CD4-positive, alpha-beta T cell (primary cell): ENCODE measurements at regions not wholly inside any gene's neighbourhood (a gene's known extent, or its start where the extent isn't known, plus 50 kb on each side); places are given as distances from the start of the nearest gene placed in this dataset.

ENCODE experiments used
- ATAC-seq: fragments of 200-7000 bp; cut with Tn5 transposase; one replicate; pipeline ENCODE4 v1.10.0; 2022; ENCODE audit warnings: mild to moderate bottlenecking; ENCODE audit not compliant: poor library complexity
- CTCF ChIA-PET: fragments of 350-600 bp; sonication (Branson Sonifier 250); formaldehyde crosslinking; loops from one replicate; lab custom pipeline; 2021; ENCODE audit warnings: antibody characterized with exemption, inconsistent platforms; lab: Charles Lee
- POLR2A ChIA-PET: fragments of 350-600 bp; sonication (Branson Sonifier 250); formaldehyde crosslinking; loops from one replicate; lab custom pipeline; 2021; ENCODE audit warnings: antibody characterized with exemption, inconsistent platforms; lab: Charles Lee
- DNase-seq, 14 experiments: peaks; one replicate each; pipeline ENCODE4 v3.0.0-alpha.2; 2013 to 2020; ENCODE audit warnings: mixed read lengths in 2 of 14
- H3K27ac ChIP-seq, 2 donors: one replicate each; pipeline versions ENCODE4 v1.5.1 to v1.7.0; 2013; ENCODE audit warnings: low read length in 2 of 2, low read depth in 1 of 2, mild to moderate bottlenecking in 1 of 2
- H3K27me3 ChIP-seq, 2 experiments: 1 replicate in 1 of 2; 2 replicates in 1 of 2; pipeline versions ENCODE4 v1.6.1 to v1.7.0; 2013; ENCODE audit warnings: low read length in 2 of 2, control low read depth in 1 of 2, mild to moderate bottlenecking in 1 of 2, moderate library complexity in 1 of 2; ENCODE audit not compliant: insufficient read depth in 2 of 2, control insufficient read depth in 1 of 2
- H3K36me3 ChIP-seq: one replicate; pipeline ENCODE4 v1.6.1; 2013; ENCODE audit warnings: low read length, control low read depth; ENCODE audit not compliant: insufficient read depth
- H3K4me1 ChIP-seq: one replicate; pipeline ENCODE4 v1.6.1; 2013; ENCODE audit warnings: low read length, control low read depth; ENCODE audit not compliant: insufficient read depth
- H3K4me3 ChIP-seq: one replicate; pipeline ENCODE4 v1.5.1; 2013; ENCODE audit warnings: mild to moderate bottlenecking, low read length, moderate library complexity
- H3K9me3 ChIP-seq, 2 experiments: 1 replicate in 1 of 2; 2 replicates in 1 of 2; pipeline versions ENCODE4 v1.6.1 to v1.7.0; 2013; ENCODE audit warnings: low read length in 2 of 2, mild to moderate bottlenecking in 2 of 2, control low read depth in 1 of 2, moderate library complexity in 1 of 2; ENCODE audit not compliant: control insufficient read depth in 1 of 2, insufficient read depth in 1 of 2
- H3K27ac Mint-ChIP-seq: one replicate; pipeline ENCODE4 v1.8.0; 2020; ENCODE audit warnings: mixed read lengths
- H3K27me3 Mint-ChIP-seq: one replicate; pipeline ENCODE4 v1.8.0; 2021; ENCODE audit warnings: mixed read lengths
- H3K36me3 Mint-ChIP-seq: one replicate; pipeline ENCODE4 v1.8.0; 2021; ENCODE audit warnings: low read depth, mixed read lengths
- H3K4me1 Mint-ChIP-seq: one replicate; pipeline ENCODE4 v1.8.0; 2021; ENCODE audit warnings: low read depth, mixed read lengths
- H3K4me3 Mint-ChIP-seq: one replicate; pipeline ENCODE4 v1.8.0; 2020; ENCODE audit warnings: mild to moderate bottlenecking, mixed read lengths
- H3K9me3 Mint-ChIP-seq: one replicate; pipeline ENCODE4 v1.8.0; 2020; ENCODE audit warnings: mixed read lengths
- intact Hi-C, 2 experiments: fragments of 100-400 bp; cut with DNase I in 1 of 2; cut with micrococcal nuclease in 1 of 2; formaldehyde crosslinking; loops; one replicate each; pipeline versions ENCODE4 v1.15.1 to v1.9.0; 2023 to 2025; cut with DNase I, micrococcal nuclease
- TF ChIP-seq, protein P1 (sequence below): fragments of 200-600 bp; IDR thresholded peaks from one replicate; pipeline ENCODE4 v1.8.0; 2022; ENCODE audit warnings: antibody characterized with exemption, mild to moderate bottlenecking

GRCh38 chr6:165978476-165978875 is 189.2 kb downstream of the TBXT start:
- no peaks in the 10 kb centered on the region for H3K27me3 ChIP-seq
- no peak overlapping the region for H3K27ac ChIP-seq
- Mint-ChIP-seq H3K27me3 (no peaks in the 10 kb centered on the region), H3K4me1 (no peaks in the 10 kb centered on the region), H3K36me3 (no peaks in the 10 kb centered on the region), H3K9me3 (no peaks in the 10 kb centered on the region), H3K27ac (no peak overlapping the region), H3K4me3 (no peak overlapping the region)
- ChIA-PET POLR2A (no interaction called here), CTCF (no interaction called here)
- intact Hi-C loops: no loop called here
- H3K36me3 ChIP-seq: no peaks in the 10 kb centered on the region
- DNase-seq: no peak
- no peak for ATAC-seq
- H3K4me3 ChIP-seq: no peak overlapping the region
- H3K4me1 ChIP-seq: no peaks in the 10 kb centered on the region
- no peaks in the 10 kb centered on the region for H3K9me3 ChIP-seq
- TF ChIP-seq, protein P1, sequence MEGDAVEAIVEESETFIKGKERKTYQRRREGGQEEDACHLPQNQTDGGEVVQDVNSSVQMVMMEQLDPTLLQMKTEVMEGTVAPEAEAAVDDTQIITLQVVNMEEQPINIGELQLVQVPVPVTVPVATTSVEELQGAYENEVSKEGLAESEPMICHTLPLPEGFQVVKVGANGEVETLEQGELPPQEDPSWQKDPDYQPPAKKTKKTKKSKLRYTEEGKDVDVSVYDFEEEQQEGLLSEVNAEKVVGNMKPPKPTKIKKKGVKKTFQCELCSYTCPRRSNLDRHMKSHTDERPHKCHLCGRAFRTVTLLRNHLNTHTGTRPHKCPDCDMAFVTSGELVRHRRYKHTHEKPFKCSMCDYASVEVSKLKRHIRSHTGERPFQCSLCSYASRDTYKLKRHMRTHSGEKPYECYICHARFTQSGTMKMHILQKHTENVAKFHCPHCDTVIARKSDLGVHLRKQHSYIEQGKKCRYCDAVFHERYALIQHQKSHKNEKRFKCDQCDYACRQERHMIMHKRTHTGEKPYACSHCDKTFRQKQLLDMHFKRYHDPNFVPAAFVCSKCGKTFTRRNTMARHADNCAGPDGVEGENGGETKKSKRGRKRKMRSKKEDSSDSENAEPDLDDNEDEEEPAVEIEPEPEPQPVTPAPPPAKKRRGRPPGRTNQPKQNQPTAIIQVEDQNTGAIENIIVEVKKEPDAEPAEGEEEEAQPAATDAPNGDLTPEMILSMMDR: no peak

DNA sequence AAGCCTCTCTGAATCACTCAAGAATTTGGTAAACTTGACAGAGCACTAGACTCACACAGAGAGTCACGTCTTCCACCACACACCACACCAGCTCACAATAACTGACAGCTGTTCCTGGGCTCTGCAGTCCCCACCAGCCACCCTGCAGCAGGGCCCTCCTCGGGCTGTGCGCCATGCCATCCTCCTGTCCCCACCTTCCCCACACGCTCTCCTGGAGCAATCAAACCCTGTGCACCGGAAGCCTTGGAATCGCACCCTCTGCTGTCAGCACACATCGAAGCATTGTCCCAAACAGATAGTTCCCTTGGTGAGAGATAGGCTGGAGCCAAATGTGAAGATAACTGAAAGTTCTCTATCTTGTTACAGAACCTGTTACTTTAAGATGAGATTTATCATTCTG is 191.0 kb downstream of the TBXT start:
- intact Hi-C loops: no loop called here
- no peaks in the 10 kb centered on the region for H3K27me3 ChIP-seq
- Mint-ChIP-seq H3K27ac (no peak overlapping the region), H3K9me3 (no peaks in the 10 kb centered on the region), H3K4me1 (no peaks in the 10 kb centered on the region), H3K36me3 (no peaks in the 10 kb centered on the region), H3K4me3 (no peak overlapping the region), H3K27me3 (no peaks in the 10 kb centered on the region)
- no peaks in the 10 kb centered on the region for H3K36me3 ChIP-seq
- H3K4me1 ChIP-seq: no peaks in the 10 kb centered on the region
- TF ChIP-seq, protein P1: no peak
- ATAC-seq (no peak), DNase-seq (no peak)
- ChIA-PET CTCF (no interaction called here), POLR2A (no interaction called here)
- no peak overlapping the region for H3K27ac ChIP-seq
- H3K4me3 ChIP-seq: no peak overlapping the region
- H3K9me3 ChIP-seq: no peaks in the 10 kb centered on the region

DNA sequence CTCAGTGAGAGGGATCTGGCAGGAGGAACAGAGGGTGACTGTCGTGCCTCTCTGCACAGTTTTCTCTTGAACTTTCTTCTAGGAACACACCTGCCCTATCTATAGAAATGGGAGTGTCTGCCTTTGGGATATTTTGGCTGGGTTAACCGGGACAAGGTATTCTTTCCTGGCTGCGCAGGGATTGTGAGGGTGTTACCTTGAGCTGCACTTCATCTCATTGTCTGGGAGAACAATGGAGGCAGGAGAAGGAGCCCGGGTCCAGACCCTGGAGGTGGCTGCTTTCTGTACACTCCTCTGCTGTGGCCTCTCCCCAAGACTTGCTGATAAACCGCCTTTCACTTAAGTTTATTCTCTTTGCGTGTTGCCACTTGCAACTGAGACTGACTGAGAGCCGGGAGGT is 192.8 kb downstream of the TBXT start:
- H3K36me3 ChIP-seq: no peaks in the 10 kb centered on the region
- ATAC-seq: no peak
- H3K27ac Mint-ChIP-seq: no peak overlapping the region

More for the DNA sequence above, 192.8 kb downstream of the TBXT start:
- Mint-ChIP-seq H3K27me3 (no peaks in the 10 kb centered on the region), H3K9me3 (no peaks in the 10 kb centered on the region), H3K4me1 (no peaks in the 10 kb centered on the region), H3K36me3 (no peaks in the 10 kb centered on the region), H3K4me3 (no peak overlapping the region)
- CTCF ChIA-PET: no interaction called here
- Histone ChIP-seq H3K27me3 (no peaks in the 10 kb centered on the region), H3K9me3 (no peaks in the 10 kb centered on the region), H3K27ac (no peak overlapping the region), H3K4me3 (no peak overlapping the region), H3K4me1 (no peaks in the 10 kb centered on the region)
- POLR2A ChIA-PET: no interaction called here
- TF ChIP-seq, protein P1: no peak
- intact Hi-C loops: no loop called here
- no peak for DNase-seq
